Endothelial cell of umbilical vein (primary cell): ENCODE measurements at regions not wholly inside any gene's neighbourhood (a gene's known extent, or its start where the extent isn't known, plus 50 kb on each side); places are given as distances from the start of the nearest gene placed in this dataset.

ENCODE experiments used
- BruUV-seq: library from RNA; stranded (reverse); fragments of 400-500 nt; replicated peaks from 2 replicates; lab custom pipeline; 2021; lab: Mats Ljungman, UMichigan
- CTCF ChIA-PET: fragments of 300-600, 350-600 bp; sonication (Branson Sonifier 250); formaldehyde crosslinking; loops from one replicate; lab custom pipeline; 2021; ENCODE audit warnings: antibody characterized with exemption, inconsistent platforms; lab: Charles Lee
- POLR2A ChIA-PET: fragments of 300-600, 350-600 bp; sonication (Branson Sonifier 250); formaldehyde crosslinking; loops from one replicate; lab custom pipeline; 2021; ENCODE audit warnings: antibody characterized with exemption, inconsistent platforms; lab: Charles Lee
- DNase-seq: peaks from one replicate; pipeline ENCODE4 v3.0.0-alpha.2; 2011; ENCODE audit warnings: low read depth, low spot score
- FAIRE-seq: peaks from 2 replicates; lab custom pipeline; 2011; peaks lifted over from hg19 to GRCh38; lab: Jason Lieb, UNC
- H2AFZ ChIP-seq: 2 replicates; pipeline ENCODE4 v1.6.0; 2012; ENCODE audit warnings: low read depth, low read length, control low read depth, inconsistent platforms
- H3K27ac ChIP-seq: 2 replicates; pipeline ENCODE4 v1.5.1; 2011; ENCODE audit warnings: low read depth, mild to moderate bottlenecking, control low read depth, low read length, moderate library complexity; ENCODE audit not compliant: insufficient read depth
- H3K27me3 ChIP-seq, 2 experiments: 2 replicates each; pipeline versions ENCODE4 v1.6.0 to v1.6.1; 2011; ENCODE audit warnings: low read length in 2 of 2, mixed read lengths in 1 of 2; ENCODE audit not compliant: control insufficient read depth in 2 of 2, insufficient read depth in 2 of 2
- H3K36me3 ChIP-seq, 2 experiments: 2 replicates in 1 of 2; 3 replicates in 1 of 2; pipeline ENCODE4 v1.5.1; 2011; ENCODE audit warnings: low read length in 2 of 2, mild to moderate bottlenecking in 1 of 2, moderate library complexity in 1 of 2; ENCODE audit not compliant: control insufficient read depth in 2 of 2, insufficient read depth in 2 of 2; ENCODE audit errors: extremely low read depth in 1 of 2
- H3K4me1 ChIP-seq: 3 replicates; pipeline ENCODE4 v1.5.1; 2011; ENCODE audit warnings: mild to moderate bottlenecking, low read length; ENCODE audit not compliant: control insufficient read depth, insufficient read depth; ENCODE audit errors: extremely low read depth
- H3K4me2 ChIP-seq: 2 replicates; pipeline ENCODE4 v1.6.1; 2011; ENCODE audit warnings: low read length, control low read depth, mixed read lengths; ENCODE audit not compliant: insufficient read depth
- H3K4me3 ChIP-seq, 3 experiments: fragments of 200-600 bp in 1 of 3; sonication (generic), shearing (Covaris generic) in 1 of 3; replicated peaks in 1 of 3; 2 replicates each; pipeline ENCODE4 v1.5.1; 2011 to 2016; ENCODE audit warnings: control low read depth in 3 of 3, low read length in 3 of 3, mild to moderate bottlenecking in 2 of 3, inconsistent platforms in 1 of 3, low read depth in 1 of 3, moderate library complexity in 1 of 3; ENCODE audit not compliant: insufficient read depth in 1 of 3
- H3K79me2 ChIP-seq: 2 replicates; pipeline ENCODE4 v1.6.0; 2012; ENCODE audit warnings: low read length, inconsistent platforms; ENCODE audit not compliant: control insufficient read depth, insufficient read depth
- H3K9ac ChIP-seq: replicated peaks from 2 replicates; pipeline ENCODE3; 2011; ENCODE audit warnings: low read length, control low read depth; ENCODE audit not compliant: insufficient read depth; ENCODE audit errors: extremely low read depth
- H3K9me1 ChIP-seq: replicated peaks from 3 replicates; pipeline ENCODE4 v1.6.0; 2011; ENCODE audit warnings: mild to moderate bottlenecking, low read length; ENCODE audit not compliant: control insufficient read depth, insufficient read depth; ENCODE audit errors: extremely low read depth
- H3K9me3 ChIP-seq: replicated peaks from 2 replicates; pipeline ENCODE4 v1.5.1; 2012; ENCODE audit warnings: low read length, inconsistent platforms; ENCODE audit not compliant: control insufficient read depth, insufficient read depth
- H4K20me1 ChIP-seq: replicated peaks from 2 replicates; pipeline ENCODE3; 2011; ENCODE audit warnings: mild to moderate bottlenecking, low read length; ENCODE audit not compliant: control insufficient read depth, insufficient read depth; ENCODE audit errors: extremely low read depth
- EZH2 ChIP-seq: IDR thresholded peaks from 2 replicates; pipeline ENCODE4 v1.6.1; 2012; ENCODE audit warnings: borderline replicate concordance, low read depth, mild to moderate bottlenecking, moderate library complexity, low read length, inconsistent platforms; ENCODE audit not compliant: severe bottlenecking
- FOS ChIP-seq: IDR thresholded peaks from 2 replicates; pipeline ENCODE4 v1.6.1; 2011; ENCODE audit warnings: mild to moderate bottlenecking, low read length, moderate library complexity, borderline replicate concordance; ENCODE audit not compliant: insufficient read depth
- GATA2 ChIP-seq: IDR thresholded peaks from 2 replicates; pipeline ENCODE4 v1.7.0; 2011; ENCODE audit warnings: low read depth, mild to moderate bottlenecking, moderate library complexity, mixed read lengths, low read length; ENCODE audit not compliant: insufficient read length, insufficient read depth
- JUN ChIP-seq: IDR thresholded peaks from 2 replicates; pipeline ENCODE4 v1.6.1; 2011; ENCODE audit warnings: borderline replicate concordance, low read depth; ENCODE audit not compliant: insufficient read length, insufficient read depth
- MAX ChIP-seq: IDR thresholded peaks from 2 replicates; pipeline ENCODE4 v1.6.1; 2011; ENCODE audit not compliant: insufficient read depth, insufficient read length
- MYC ChIP-seq: IDR thresholded peaks from one replicate; pipeline ENCODE4 v1.6.1; 2011; ENCODE audit warnings: mild to moderate bottlenecking, low read depth, low read length
- POLR2A ChIP-seq: IDR thresholded peaks from 2 replicates; pipeline ENCODE4 v1.6.1; 2012; ENCODE audit warnings: low read depth, mild to moderate bottlenecking, control low read depth, low read length
- POLR2AphosphoS5 ChIP-seq: IDR thresholded peaks from 2 replicates; pipeline ENCODE4 v1.6.1; 2012; ENCODE audit warnings: low read depth, mild to moderate bottlenecking, control low read depth, low read length, moderate library complexity; ENCODE audit not compliant: insufficient read depth
- dilution Hi-C: fragments of 300-500 bp; cut with MboI; formaldehyde crosslinking; loops from one replicate; pipeline ENCODE4 v1.15.0; 2019; ENCODE audit warnings: low sequenced_read_pairs; ENCODE audit not compliant: extremely low pct_ligation_motif_present
- intact Hi-C: fragments of 100-400 bp; cut with micrococcal nuclease; formaldehyde crosslinking; loops from one replicate; pipeline ENCODE4 v1.10.0; 2022
- TF ChIP-seq, protein P1 (sequence below), 2 donors: IDR thresholded peaks; 1 replicate in 1 of 2; 2 replicates in 1 of 2; pipeline ENCODE4 v1.5.1; 2011; ENCODE audit warnings: low read length in 2 of 2, mild to moderate bottlenecking in 2 of 2, moderate library complexity in 2 of 2, control low read depth in 1 of 2, inconsistent platforms in 1 of 2, low read depth in 1 of 2; ENCODE audit not compliant: insufficient read depth in 1 of 2; ENCODE audit errors: extremely low read depth in 1 of 2

GRCh38 chr19:30941591-30941990 is 407.6 kb downstream of the TSHZ3 start:
- BruUV-seq = no TSS peak
- H3K4me3 ChIP-seq = no peak overlapping the region
- no peak overlapping the region for H3K4me2 ChIP-seq
- H4K20me1 ChIP-seq = no peaks in the 10 kb centered on the region
- H3K79me2 ChIP-seq = no peaks in the 10 kb centered on the region
- no peak overlapping the region for H3K27ac ChIP-seq
- FAIRE-seq (no peak), DNase-seq (no peak)
- CTCF ChIA-PET = no interaction called here
- TF ChIP-seq MAX (no peak), POLR2AphosphoS5 (no peak), GATA2 (no peak), FOS (no peak), EZH2 (no peak), JUN (no peak), MYC (no peak), POLR2A (no peak)
- TF ChIP-seq, protein P1, sequence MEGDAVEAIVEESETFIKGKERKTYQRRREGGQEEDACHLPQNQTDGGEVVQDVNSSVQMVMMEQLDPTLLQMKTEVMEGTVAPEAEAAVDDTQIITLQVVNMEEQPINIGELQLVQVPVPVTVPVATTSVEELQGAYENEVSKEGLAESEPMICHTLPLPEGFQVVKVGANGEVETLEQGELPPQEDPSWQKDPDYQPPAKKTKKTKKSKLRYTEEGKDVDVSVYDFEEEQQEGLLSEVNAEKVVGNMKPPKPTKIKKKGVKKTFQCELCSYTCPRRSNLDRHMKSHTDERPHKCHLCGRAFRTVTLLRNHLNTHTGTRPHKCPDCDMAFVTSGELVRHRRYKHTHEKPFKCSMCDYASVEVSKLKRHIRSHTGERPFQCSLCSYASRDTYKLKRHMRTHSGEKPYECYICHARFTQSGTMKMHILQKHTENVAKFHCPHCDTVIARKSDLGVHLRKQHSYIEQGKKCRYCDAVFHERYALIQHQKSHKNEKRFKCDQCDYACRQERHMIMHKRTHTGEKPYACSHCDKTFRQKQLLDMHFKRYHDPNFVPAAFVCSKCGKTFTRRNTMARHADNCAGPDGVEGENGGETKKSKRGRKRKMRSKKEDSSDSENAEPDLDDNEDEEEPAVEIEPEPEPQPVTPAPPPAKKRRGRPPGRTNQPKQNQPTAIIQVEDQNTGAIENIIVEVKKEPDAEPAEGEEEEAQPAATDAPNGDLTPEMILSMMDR (IDR thresholded peaks at IDR 0.05; ENCODE audit: extremely low read depth in 1 of 2, insufficient read depth in 1 of 2, low read depth in 1 of 2, low read length in 2 of 2) = no peak
- H3K36me3 ChIP-seq = no peaks in the 10 kb centered on the region
- H2AFZ ChIP-seq = no peak overlapping the region
- H3K4me1 ChIP-seq = no peaks in the 10 kb centered on the region
- H3K27me3 ChIP-seq = no peaks in the 10 kb centered on the region
- POLR2A ChIA-PET = no interaction called here
- intact Hi-C loops = no loop called here
- H3K9me3 ChIP-seq = peaks cover 6% of the 10 kb centered on the region
- no peaks in the 10 kb centered on the region for H3K9me1 ChIP-seq
- no peak overlapping the region for H3K9ac ChIP-seq
- dilution Hi-C loops = no loop called here
